Stimulated activated naive CD8-positive, alpha-beta T cell treated with anti-CD3 and anti-CD28 coated beads, Interleukin-15, amount 100 ng/mL, for 72 hours (primary cell): ENCODE measurements at regions not wholly inside any gene's neighbourhood (a gene's known extent, or its start where the extent isn't known, plus 50 kb on each side); places are given as distances from the start of the nearest gene placed in this dataset.

ENCODE experiments used
- ATAC-seq: fragments of 150-1000 bp; cut with Tn5 transposase; 2 replicates; pipeline ENCODE4 v1.10.0; 2021; ENCODE audit warnings: mild to moderate bottlenecking, moderate library complexity
- DNase-seq, 2 donors: peaks; one replicate each; pipeline ENCODE4 v3.0.0; 2021 to 2022
- H3K27ac Mint-ChIP-seq, 2 donors: one replicate each; pipeline ENCODE4 v1.8.0; 2022; ENCODE audit warnings: mild to moderate bottlenecking in 2 of 2, mixed read lengths in 2 of 2, moderate library complexity in 2 of 2
- H3K27me3 Mint-ChIP-seq: one replicate; pipeline ENCODE4 v1.8.0; 2022; ENCODE audit warnings: mixed read lengths
- H3K4me1 Mint-ChIP-seq: one replicate; pipeline ENCODE4 v1.8.0; 2022; ENCODE audit warnings: mild to moderate bottlenecking, mixed read lengths
- H3K4me3 Mint-ChIP-seq, 2 donors: one replicate each; pipeline ENCODE4 v1.8.0; 2022; ENCODE audit warnings: mild to moderate bottlenecking in 2 of 2, mixed read lengths in 2 of 2, moderate library complexity in 1 of 2
- H3K9me3 Mint-ChIP-seq, 2 donors: one replicate each; pipeline ENCODE4 v1.8.0; 2022; ENCODE audit warnings: mixed read lengths in 2 of 2

- no peak overlapping the region for H3K27ac Mint-ChIP-seq
- H3K4me1 Mint-ChIP-seq: no peaks in the 10 kb centered on the region
These were observed 635.9 kb downstream of the CDH18 start for GRCh38 chr5:19352120-19352519.

GRCh38 chr5:19369048-19369447 lies 619.0 kb downstream of the CDH18 start:
- Mint-ChIP-seq H3K4me1 (no peaks in the 10 kb centered on the region), H3K4me3 (no peak overlapping the region), H3K27ac (no peak overlapping the region), H3K27me3 (no peaks in the 10 kb centered on the region), H3K9me3 (no peaks in the 10 kb centered on the region)
- no peak for DNase-seq
- ATAC-seq: no peak

More at GRCh38 chr5:19352120-19352519, 635.9 kb downstream of the CDH18 start:
- DNase-seq (no peak), ATAC-seq (no peak)
- Mint-ChIP-seq H3K9me3 (no peaks in the 10 kb centered on the region), H3K4me3 (no peak overlapping the region), H3K27me3 (no peaks in the 10 kb centered on the region)

- ATAC-seq (no peak), DNase-seq (no peak)
- H3K4me1 Mint-ChIP-seq: no peaks in the 10 kb centered on the region
- H3K9me3 Mint-ChIP-seq: no peaks in the 10 kb centered on the region
- no peaks in the 10 kb centered on the region for H3K27me3 Mint-ChIP-seq
- H3K27ac Mint-ChIP-seq: no peak overlapping the region
- no peak overlapping the region for H3K4me3 Mint-ChIP-seq
These were observed 618.4 kb downstream of the CDH18 start for GRCh38 chr5:19369561-19369960.

GRCh38 chr5:19370655-19371386 lies 617.2 kb downstream of the CDH18 start:
- ATAC-seq: no peak
- H3K4me1 Mint-ChIP-seq: no peaks in the 10 kb centered on the region
- no peak overlapping the region for H3K4me3 Mint-ChIP-seq
- H3K27me3 Mint-ChIP-seq: no peaks in the 10 kb centered on the region
- H3K27ac Mint-ChIP-seq: no peak overlapping the region
- no peak for DNase-seq
- no peaks in the 10 kb centered on the region for H3K9me3 Mint-ChIP-seq

- no peak overlapping the region for H3K4me3 Mint-ChIP-seq
- peaks cover 13 to 17% of the 10 kb centered on the region in 2 donors for H3K9me3 Mint-ChIP-seq
- DNase-seq (no peak), ATAC-seq (no peak)
- no peaks in the 10 kb centered on the region for H3K27me3 Mint-ChIP-seq
- H3K4me1 Mint-ChIP-seq: no peaks in the 10 kb centered on the region
- no peak overlapping the region for H3K27ac Mint-ChIP-seq
These were observed 599.6 kb downstream of the CDH18 start for GRCh38 chr5:19388391-19388790.

GRCh38 chr5:19401032-19401431 lies 587.0 kb downstream of the CDH18 start:
- DNase-seq (no peak), ATAC-seq (no peak)
- H3K27ac Mint-ChIP-seq: no peak overlapping the region
- H3K4me3 Mint-ChIP-seq: no peak overlapping the region
- H3K9me3 Mint-ChIP-seq: peaks cover 0 to 7% of the 10 kb centered on the region in 2 donors
- no peaks in the 10 kb centered on the region for H3K4me1 Mint-ChIP-seq
- no peaks in the 10 kb centered on the region for H3K27me3 Mint-ChIP-seq

- DNase-seq (no peak), ATAC-seq (no peak)
- H3K9me3 Mint-ChIP-seq: peaks cover 0 to 7% of the 10 kb centered on the region in 2 donors
- no peaks in the 10 kb centered on the region for H3K4me1 Mint-ChIP-seq
- H3K27me3 Mint-ChIP-seq: no peaks in the 10 kb centered on the region
- H3K27ac Mint-ChIP-seq: no peak overlapping the region
- H3K4me3 Mint-ChIP-seq: no peak overlapping the region
These were observed 581.2 kb downstream of the CDH18 start for GRCh38 chr5:19406576-19407365.

- ATAC-seq: no peak
- peaks cover 0 to 7% of the 10 kb centered on the region in 2 donors for H3K9me3 Mint-ChIP-seq
These were observed 579.9 kb downstream of the CDH18 start for GRCh38 chr5:19408149-19408548.

GRCh38 chr5:19411936-19412335 lies 576.1 kb downstream of the CDH18 start:
- Mint-ChIP-seq H3K4me1 (no peaks in the 10 kb centered on the region), H3K4me3 (no peak overlapping the region), H3K27me3 (no peaks in the 10 kb centered on the region), H3K27ac (no peak overlapping the region), H3K9me3 (peaks cover 0 to 14% of the 10 kb centered on the region in 2 donors)
- ATAC-seq (no peak), DNase-seq (no peak)

More at GRCh38 chr5:19408149-19408548, 579.9 kb downstream of the CDH18 start:
- Mint-ChIP-seq H3K4me1 (no peaks in the 10 kb centered on the region), H3K27me3 (no peaks in the 10 kb centered on the region), H3K4me3 (no peak overlapping the region), H3K27ac (no peak overlapping the region)
- no peak for DNase-seq
